ENCODE measurements at regions not wholly inside any gene's neighbourhood (a gene's known extent, or its start where the extent isn't known, plus 50 kb on each side); places are given as distances from the start of the nearest gene placed in this dataset.

GRCh38 chr10:1895691-1896090 lies 158.4 kb upstream of the ADARB2 start:
- TF ChIP-seq POLR2AphosphoS5 (IDR thresholded peaks at IDR 0.05) (no peak), CTCF (IDR thresholded peaks at IDR 0.05) (no peak), POLR2A (IDR thresholded peaks at IDR 0.05) (no peak), EP300 (IDR thresholded peaks at IDR 0.05; ENCODE audit: low read depth) (no peak)
